CD14-positive monocyte (primary cell): ENCODE measurements at regions not wholly inside any gene's neighbourhood (a gene's known extent, or its start where the extent isn't known, plus 50 kb on each side); places are given as distances from the start of the nearest gene placed in this dataset.

Source experiments
- DNase-seq, 3 donors: peaks; one replicate each; pipeline ENCODE4 v3.0.0-alpha.2; 2011 to 2022
- H2AFZ ChIP-seq: 2 replicates; pipeline ENCODE4 v1.6.0; 2012; ENCODE audit warnings: mild to moderate bottlenecking, low read depth, low read length, inconsistent platforms; ENCODE audit not compliant: insufficient read depth, poor library complexity, severe bottlenecking
- H3K27ac ChIP-seq, 2 donors: 1 replicate in 1 of 2; 2 replicates in 1 of 2; pipeline ENCODE4 v1.5.1; 2012 to 2013; ENCODE audit warnings: low read length in 2 of 2, control low read depth in 1 of 2, inconsistent platforms in 1 of 2, low read depth in 1 of 2, mild to moderate bottlenecking in 1 of 2
- H3K27me3 ChIP-seq, 2 donors: one replicate each; pipeline versions ENCODE4 v1.6.0 to v1.6.1; 2011 to 2013; ENCODE audit warnings: low read length in 2 of 2; ENCODE audit not compliant: control insufficient read depth in 2 of 2, insufficient read depth in 2 of 2
- H3K36me3 ChIP-seq, 2 donors: replicated peaks in 1 of 2; 1 replicate in 1 of 2; 2 replicates in 1 of 2; pipeline versions ENCODE4 v1.5.1 to v1.6.1; 2012 to 2013; ENCODE audit warnings: low read length in 2 of 2, control low read depth in 1 of 2, inconsistent platforms in 1 of 2, mild to moderate bottlenecking in 1 of 2; ENCODE audit not compliant: insufficient read depth in 2 of 2, control insufficient read depth in 1 of 2
- H3K4me1 ChIP-seq, 2 donors: 1 replicate in 1 of 2; 2 replicates in 1 of 2; pipeline versions ENCODE4 v1.5.1 to v1.6.1; 2012 to 2013; ENCODE audit warnings: low read length in 2 of 2, control low read depth in 1 of 2, inconsistent platforms in 1 of 2, mild to moderate bottlenecking in 1 of 2, moderate library complexity in 1 of 2; ENCODE audit not compliant: insufficient read depth in 2 of 2, control insufficient read depth in 1 of 2
- H3K4me2 ChIP-seq: replicated peaks from 2 replicates; pipeline ENCODE3; 2012; ENCODE audit warnings: low read length, moderate library complexity, mild to moderate bottlenecking; ENCODE audit not compliant: poor library complexity, severe bottlenecking; ENCODE audit errors: extremely low read depth
- H3K4me3 ChIP-seq, 3 experiments: fragments of 200-600 bp in 1 of 3; sonication (generic) in 1 of 3; replicated peaks in 1 of 3; 1 replicate in 2 of 3; 2 replicates in 1 of 3; pipeline ENCODE4 v1.5.1; 2011 to 2013; ENCODE audit warnings: low read length in 3 of 3, mild to moderate bottlenecking in 3 of 3, control low read depth in 2 of 3, low read depth in 2 of 3, inconsistent platforms in 1 of 3, moderate library complexity in 1 of 3
- H3K79me2 ChIP-seq: 2 replicates; pipeline ENCODE4 v1.6.0; 2012; ENCODE audit warnings: mild to moderate bottlenecking, control low read depth, inconsistent platforms, low read length, moderate library complexity; ENCODE audit not compliant: insufficient read depth
- H3K9ac ChIP-seq: 2 replicates; pipeline ENCODE4 v1.6.0; 2017; ENCODE audit warnings: low read length, mild to moderate bottlenecking; ENCODE audit not compliant: insufficient read depth, poor library complexity, severe bottlenecking
- H3K9me3 ChIP-seq, 2 donors: replicated peaks in 1 of 2; 1 replicate in 1 of 2; 2 replicates in 1 of 2; pipeline versions ENCODE4 v1.5.1 to v1.6.1; 2012 to 2013; ENCODE audit warnings: low read length in 2 of 2, control low read depth in 1 of 2; ENCODE audit not compliant: control insufficient read depth in 1 of 2, insufficient read depth in 1 of 2
- H4K20me1 ChIP-seq: 2 replicates; pipeline ENCODE4 v1.6.0; 2012; ENCODE audit warnings: mild to moderate bottlenecking, low read length, control low read depth, moderate library complexity; ENCODE audit not compliant: insufficient read depth
- H3K27ac Mint-ChIP-seq, 7 donors: one replicate each; pipeline ENCODE4 v1.8.0; 2020; ENCODE audit warnings: mild to moderate bottlenecking in 7 of 7, mixed read lengths in 7 of 7, moderate library complexity in 6 of 7, inconsistent platforms in 2 of 7
- H3K27me3 Mint-ChIP-seq, 3 donors: one replicate each; pipeline ENCODE4 v1.8.0; 2021 to 2022; ENCODE audit warnings: low read depth in 3 of 3, mild to moderate bottlenecking in 3 of 3, mixed read lengths in 3 of 3, moderate library complexity in 3 of 3, inconsistent platforms in 1 of 3
- H3K36me3 Mint-ChIP-seq, 2 donors: one replicate each; pipeline ENCODE4 v1.8.0; 2020; ENCODE audit warnings: mixed read lengths in 2 of 2, inconsistent platforms in 1 of 2, mild to moderate bottlenecking in 1 of 2
- H3K4me1 Mint-ChIP-seq: one replicate; pipeline ENCODE4 v1.8.0; 2020; ENCODE audit warnings: mild to moderate bottlenecking, mixed read lengths
- H3K4me3 Mint-ChIP-seq, 2 donors: one replicate each; pipeline ENCODE4 v1.8.0; 2020; ENCODE audit warnings: mild to moderate bottlenecking in 2 of 2, mixed read lengths in 2 of 2, moderate library complexity in 1 of 2
- H3K9me3 Mint-ChIP-seq, 7 donors: one replicate each; pipeline ENCODE4 v1.8.0; 2020 to 2022; ENCODE audit warnings: mixed read lengths in 7 of 7, mild to moderate bottlenecking in 6 of 7, moderate library complexity in 6 of 7, inconsistent platforms in 2 of 7
- WGBS: methylation state at CpG from one replicate; pipeline ENCODE4 v1.1.5; 2013; ENCODE audit warnings: missing lambda C conversion rate; ENCODE audit not compliant: insufficient coverage; 5-methylcytosine and 5-hydroxymethylcytosine counted together
- intact Hi-C, 2 donors: fragments of 100-400 bp; cut with micrococcal nuclease; formaldehyde crosslinking; loops; one replicate each; pipeline versions ENCODE4 v1.15.0 to v1.15.1; 2023
- TF ChIP-seq, protein P1 (sequence below): fragments of 200-600 bp; IDR thresholded peaks from one replicate; pipeline ENCODE4 v1.8.0; 2022; ENCODE audit warnings: antibody characterized with exemption, mild to moderate bottlenecking

DNA sequence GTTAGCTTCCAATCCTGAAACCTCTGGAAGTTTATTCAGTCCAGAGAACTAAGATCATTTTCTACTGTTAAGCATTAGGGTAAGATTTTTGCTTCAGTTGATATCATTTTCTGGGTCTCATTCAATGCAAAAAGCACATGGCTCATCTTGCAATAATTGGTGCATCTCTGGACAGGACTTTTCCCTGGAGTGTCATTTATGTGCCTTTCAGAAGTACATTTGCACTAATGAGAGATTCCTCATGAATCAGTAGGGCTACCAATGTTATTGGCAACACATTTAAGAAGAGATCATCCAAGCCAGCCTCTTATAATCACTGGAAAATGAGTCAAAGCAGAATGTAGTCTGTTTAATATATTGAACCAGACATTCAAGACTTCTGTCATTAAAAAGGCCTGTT is 224.2 kb upstream of the CHRNA7 start:
- Histone ChIP-seq H3K4me1 (no peaks in the 10 kb centered on the region), H3K9ac (no peak overlapping the region), H3K79me2 (no peaks in the 10 kb centered on the region), H3K36me3 (no peaks in the 10 kb centered on the region), H3K27ac (no peak overlapping the region), H3K4me2 (no peak overlapping the region), H3K9me3 (no peaks in the 10 kb centered on the region), H2AFZ (no peak overlapping the region), H3K4me3 (no peak overlapping the region), H3K27me3 (no peaks in the 10 kb centered on the region), H4K20me1 (no peaks in the 10 kb centered on the region)
- no peak overlapping the region for H3K4me3 Mint-ChIP-seq
- intact Hi-C loops: no loop called here
- H3K9me3 Mint-ChIP-seq: peaks cover 0 to 1% (median 0%) of the 10 kb centered on the region in 7 donors
- DNase-seq: no peak
- peaks cover 0 to 12% (median 8%) of the 10 kb centered on the region in 3 donors for H3K27me3 Mint-ChIP-seq
- H3K4me1 Mint-ChIP-seq: no peaks in the 10 kb centered on the region
- TF ChIP-seq, protein P1, sequence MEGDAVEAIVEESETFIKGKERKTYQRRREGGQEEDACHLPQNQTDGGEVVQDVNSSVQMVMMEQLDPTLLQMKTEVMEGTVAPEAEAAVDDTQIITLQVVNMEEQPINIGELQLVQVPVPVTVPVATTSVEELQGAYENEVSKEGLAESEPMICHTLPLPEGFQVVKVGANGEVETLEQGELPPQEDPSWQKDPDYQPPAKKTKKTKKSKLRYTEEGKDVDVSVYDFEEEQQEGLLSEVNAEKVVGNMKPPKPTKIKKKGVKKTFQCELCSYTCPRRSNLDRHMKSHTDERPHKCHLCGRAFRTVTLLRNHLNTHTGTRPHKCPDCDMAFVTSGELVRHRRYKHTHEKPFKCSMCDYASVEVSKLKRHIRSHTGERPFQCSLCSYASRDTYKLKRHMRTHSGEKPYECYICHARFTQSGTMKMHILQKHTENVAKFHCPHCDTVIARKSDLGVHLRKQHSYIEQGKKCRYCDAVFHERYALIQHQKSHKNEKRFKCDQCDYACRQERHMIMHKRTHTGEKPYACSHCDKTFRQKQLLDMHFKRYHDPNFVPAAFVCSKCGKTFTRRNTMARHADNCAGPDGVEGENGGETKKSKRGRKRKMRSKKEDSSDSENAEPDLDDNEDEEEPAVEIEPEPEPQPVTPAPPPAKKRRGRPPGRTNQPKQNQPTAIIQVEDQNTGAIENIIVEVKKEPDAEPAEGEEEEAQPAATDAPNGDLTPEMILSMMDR: no peak
- no peak overlapping the region for H3K27ac Mint-ChIP-seq
- no peaks in the 10 kb centered on the region for H3K36me3 Mint-ChIP-seq

DNA sequence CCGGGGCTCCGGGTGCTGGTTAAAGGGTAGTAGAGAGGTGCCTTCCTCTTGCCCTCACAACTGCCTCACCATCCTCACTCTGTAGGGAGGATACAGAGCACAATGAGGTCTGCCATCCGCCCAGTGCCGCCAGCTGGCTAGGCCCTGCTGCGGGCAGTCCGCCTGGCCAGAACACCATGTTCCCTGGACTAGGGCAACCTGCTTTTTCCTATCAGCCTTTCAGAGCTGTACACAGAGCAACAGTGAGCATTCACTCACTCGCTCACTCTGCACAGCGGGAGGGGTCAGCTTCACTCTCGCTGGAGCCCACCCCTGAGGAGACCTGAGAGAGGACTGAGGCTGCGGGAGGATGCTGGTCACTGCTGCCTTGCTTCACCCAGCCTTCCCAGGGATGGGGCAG is 218.7 kb upstream of the CHRNA7 start:
- no peaks in the 10 kb centered on the region for H4K20me1 ChIP-seq
- no peak overlapping the region for H3K4me3 ChIP-seq
- 100% methylated on average over 8 of the region's 10 CpGs for WGBS
- TF ChIP-seq, protein P1: no peak
- H3K4me2 ChIP-seq: no peak overlapping the region
- Mint-ChIP-seq H3K27me3 (peaks cover 0 to 8% (median 4%) of the 10 kb centered on the region in 3 donors), H3K4me1 (no peaks in the 10 kb centered on the region), H3K27ac (no peak overlapping the region), H3K36me3 (no peaks in the 10 kb centered on the region), H3K4me3 (no peak overlapping the region), H3K9me3 (peaks cover 0 to 8% (median 2%) of the 10 kb centered on the region in 7 donors)
- no peaks in the 10 kb centered on the region for H3K36me3 ChIP-seq
- no peaks in the 10 kb centered on the region for H3K4me1 ChIP-seq
- no peaks in the 10 kb centered on the region for H3K9me3 ChIP-seq
- H2AFZ ChIP-seq: no peak overlapping the region
- no peak overlapping the region for H3K9ac ChIP-seq
- H3K27me3 ChIP-seq: no peaks in the 10 kb centered on the region
- DNase-seq: no peak
- no peaks in the 10 kb centered on the region for H3K79me2 ChIP-seq
- H3K27ac ChIP-seq: no peak overlapping the region
- intact Hi-C loops: no loop called here
